ENCODE measurements at regions not wholly inside any gene's neighbourhood (a gene's known extent, or its start where the extent isn't known, plus 50 kb on each side); places are given as distances from the start of the nearest gene placed in this dataset.

- TF ChIP-seq CTCF (IDR thresholded peaks at IDR 0.05) (no peak), POLR2A (IDR thresholded peaks at IDR 0.05) (no peak)
Measured at GRCh38 chr14:83908419-83908818, 1621.5 kb upstream of the FLRT2 start.
